ENCODE measurements at regions not wholly inside any gene's neighbourhood (a gene's known extent, or its start where the extent isn't known, plus 50 kb on each side); places are given as distances from the start of the nearest gene placed in this dataset.

GRCh38 chr7:125833839-125834238, 904.2 kb upstream of the POT1 start:
- DNase-seq, result no peak

GRCh38 chr7:125830743-125831142, 901.1 kb upstream of the POT1 start:
- no peak for DNase-seq

GRCh38 chr7:125828153-125828700, 898.6 kb upstream of the POT1 start:
- DNase-seq, result no peak

DNA sequence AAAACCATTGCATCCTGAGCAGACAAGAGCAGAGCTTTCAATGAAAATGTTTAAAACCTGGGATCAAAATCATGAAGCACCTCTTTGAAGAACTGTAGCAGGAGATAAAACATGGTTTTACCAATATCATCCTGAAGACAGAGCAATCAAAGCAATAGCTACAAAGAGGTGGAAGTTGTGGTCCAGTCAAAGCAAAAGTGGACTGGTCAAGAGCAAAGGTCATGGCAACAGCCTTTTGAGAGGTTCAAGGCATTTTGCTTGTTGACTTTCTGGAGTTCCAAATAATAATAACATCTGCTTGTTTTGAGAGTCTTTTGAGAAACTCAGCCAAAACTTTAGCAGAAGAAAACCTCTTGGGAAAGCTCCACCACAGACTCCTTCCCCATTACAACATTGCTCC, 893.9 kb upstream of the POT1 start:
- DNase-seq, result no peak

GRCh38 chr7:125820495-125820894, 890.9 kb upstream of the POT1 start:
- no peak for DNase-seq

DNA sequence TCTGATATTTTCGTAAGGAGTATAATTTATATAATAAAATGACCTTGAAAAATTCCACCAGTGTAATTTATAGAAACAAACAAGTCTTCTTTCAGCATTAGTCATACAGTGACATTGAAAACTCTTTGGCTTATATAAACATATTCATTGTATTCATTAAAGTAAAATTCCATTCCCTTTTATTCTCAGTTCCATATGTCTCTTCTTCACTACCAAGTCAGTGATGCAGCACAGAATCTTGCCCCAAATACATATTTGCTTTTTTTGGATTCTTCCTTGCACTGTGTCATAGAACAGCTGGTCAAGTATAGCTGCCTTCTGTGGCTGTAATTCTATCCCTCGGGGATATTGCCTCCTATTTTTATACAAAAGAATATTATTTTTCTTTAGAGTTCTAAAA, 884.5 kb upstream of the POT1 start:
- peak; percentile 13 for DNase-seq

DNA sequence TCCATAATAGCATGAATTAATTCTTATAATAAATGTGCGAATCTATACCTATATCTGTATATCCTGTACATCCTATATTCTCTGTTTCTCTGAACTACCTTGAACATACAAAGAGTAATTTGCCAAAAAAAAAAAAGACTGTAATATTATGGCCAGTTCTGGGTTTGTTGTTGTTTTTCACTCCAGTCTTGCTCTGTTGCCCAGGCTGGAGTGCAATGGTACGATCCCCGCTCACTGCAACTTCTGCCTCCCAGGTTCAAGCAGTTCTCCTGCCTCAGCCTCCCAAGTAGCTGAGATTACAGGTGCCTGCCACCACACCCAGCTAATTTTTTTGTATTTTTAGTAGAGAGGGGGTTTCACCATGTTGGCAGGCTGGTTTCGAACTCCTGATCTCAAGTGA, 876.9 kb upstream of the POT1 start:
- DNase-seq, result peak; percentile 0

DNA sequence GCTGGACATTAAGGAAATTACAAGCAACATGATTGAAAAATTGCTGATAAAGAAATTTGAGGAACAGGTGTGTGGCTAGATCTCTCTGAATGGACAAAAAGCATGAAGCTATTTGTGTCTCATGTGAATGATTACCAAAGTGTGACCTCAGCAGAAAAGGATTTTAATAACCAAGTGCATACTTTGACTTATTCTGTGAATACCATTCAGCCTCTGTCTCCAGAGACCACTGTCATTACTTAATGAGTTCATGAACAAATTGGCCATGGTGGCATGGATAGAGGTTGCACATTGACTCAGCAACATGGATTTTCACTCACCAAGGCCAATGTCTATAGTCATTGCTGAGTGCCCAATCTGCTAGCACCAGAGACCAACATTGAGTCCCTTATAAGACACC, 874.6 kb upstream of the POT1 start:
- DNase-seq, result no peak

- no peak for DNase-seq
Measured at GRCh38 chr7:125780153-125780552, 850.5 kb upstream of the POT1 start.

DNA sequence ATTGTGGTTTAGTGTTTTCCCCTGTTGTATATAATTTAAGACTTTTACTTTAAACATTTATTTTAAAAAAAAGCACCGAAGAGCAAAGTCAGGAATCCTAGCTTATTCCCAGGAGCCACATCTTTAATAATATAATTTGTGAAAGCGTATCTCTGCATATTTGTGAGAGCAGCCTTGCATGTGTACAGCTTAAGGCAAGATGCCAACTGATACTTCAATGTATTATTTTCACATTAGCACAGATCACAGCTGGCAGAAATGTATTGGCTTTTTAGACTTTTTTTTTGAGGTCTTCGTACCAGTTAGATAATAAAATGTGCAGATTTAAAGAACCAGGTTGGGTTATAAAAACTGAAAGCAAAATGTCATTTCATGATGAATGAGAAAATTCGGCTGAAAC, 845.7 kb upstream of the POT1 start:
- no peak for DNase-seq

GRCh38 chr7:125773113-125773785, 843.6 kb upstream of the POT1 start:
- no peak for DNase-seq

- no peak for DNase-seq
Measured at GRCh38 chr7:125747966-125748365, 818.3 kb upstream of the POT1 start.

GRCh38 chr7:125746510-125746909, 816.9 kb upstream of the POT1 start:
- no peak for DNase-seq

DNA sequence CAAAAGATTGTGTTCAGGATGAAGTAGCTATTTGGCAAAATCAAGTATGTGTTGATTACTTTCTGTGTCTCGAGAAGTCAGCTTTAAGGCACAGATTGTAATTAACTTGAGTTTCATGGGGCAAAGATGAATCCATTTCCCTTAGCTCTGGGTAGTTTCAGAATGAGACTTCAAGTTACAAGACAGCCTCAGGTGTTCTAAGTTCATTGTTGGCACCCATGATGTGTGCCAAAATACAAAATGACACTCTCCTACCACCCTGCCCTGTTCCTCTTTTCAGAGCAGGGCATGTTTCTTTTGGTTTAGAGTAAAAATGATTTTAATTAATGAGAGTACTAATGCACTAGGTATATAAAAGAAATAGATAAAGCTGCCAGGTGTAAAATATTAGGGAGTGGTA, 797.6 kb upstream of the POT1 start:
- DNase-seq, result no peak

GRCh38 chr7:125695626-125696025, 766.0 kb upstream of the POT1 start:
- no peak for DNase-seq

- no peak for DNase-seq
Measured at GRCh38 chr7:125683156-125683555, 753.5 kb upstream of the POT1 start.

DNA sequence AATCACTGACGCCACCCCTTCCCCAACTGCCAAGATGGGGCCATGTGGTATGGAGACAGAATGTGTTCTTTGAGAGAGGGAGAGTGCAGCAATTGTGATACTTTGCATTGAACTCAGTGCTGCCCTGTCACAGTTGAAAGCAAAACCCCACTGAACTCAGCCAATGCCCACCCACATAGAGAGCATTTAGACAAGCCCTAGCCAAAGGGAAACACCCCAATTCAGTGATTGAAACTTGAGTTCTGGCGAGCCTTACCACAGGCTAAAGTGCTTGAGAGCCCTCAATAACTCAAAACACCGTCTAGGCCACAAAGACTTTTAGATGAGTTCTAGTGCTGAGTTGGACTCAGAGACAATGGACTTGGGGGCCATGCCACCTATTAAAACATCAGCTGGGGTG, 751.9 kb upstream of the POT1 start:
- DNase-seq, result no peak

- DNase-seq, result no peak
Measured at GRCh38 chr7:125678771-125679170, 749.1 kb upstream of the POT1 start.

DNA sequence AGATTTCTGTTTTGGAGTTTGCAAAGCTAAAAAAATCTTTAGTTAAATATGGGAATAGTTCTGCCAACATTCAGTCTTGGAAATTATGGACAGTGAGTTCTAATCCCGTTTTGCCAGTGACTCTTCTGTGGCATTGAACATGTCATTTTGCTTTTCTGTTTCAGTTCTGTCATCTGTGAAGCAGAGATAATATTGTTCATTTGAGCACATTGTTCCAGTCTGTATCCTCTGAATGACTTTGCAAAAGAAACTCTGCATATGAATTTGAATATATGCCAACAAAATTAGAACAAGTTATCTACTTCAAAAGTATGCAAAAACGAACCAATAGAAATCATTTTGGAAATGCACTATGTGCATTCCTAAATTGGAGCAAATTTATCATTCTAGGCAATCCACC, 746.0 kb upstream of the POT1 start:
- DNase-seq, result no peak

DNA sequence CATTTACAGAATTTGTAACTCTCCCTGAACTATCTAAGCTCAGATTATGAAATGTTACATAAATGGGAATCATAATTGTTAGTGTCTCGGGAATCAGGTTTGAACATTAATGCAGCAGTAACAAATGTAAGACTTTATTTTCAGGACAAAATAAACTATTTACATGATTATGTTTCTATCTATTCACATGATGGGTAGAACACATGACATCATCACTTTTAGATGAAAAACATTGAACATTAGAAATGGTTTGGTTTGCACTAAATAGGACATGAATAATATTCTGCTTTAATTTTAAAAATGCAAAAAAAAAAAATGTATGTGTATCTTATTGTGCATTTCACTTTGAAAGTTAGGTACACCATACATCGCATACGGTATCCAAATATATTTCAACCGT, 745.5 kb upstream of the POT1 start:
- DNase-seq, result no peak

DNA sequence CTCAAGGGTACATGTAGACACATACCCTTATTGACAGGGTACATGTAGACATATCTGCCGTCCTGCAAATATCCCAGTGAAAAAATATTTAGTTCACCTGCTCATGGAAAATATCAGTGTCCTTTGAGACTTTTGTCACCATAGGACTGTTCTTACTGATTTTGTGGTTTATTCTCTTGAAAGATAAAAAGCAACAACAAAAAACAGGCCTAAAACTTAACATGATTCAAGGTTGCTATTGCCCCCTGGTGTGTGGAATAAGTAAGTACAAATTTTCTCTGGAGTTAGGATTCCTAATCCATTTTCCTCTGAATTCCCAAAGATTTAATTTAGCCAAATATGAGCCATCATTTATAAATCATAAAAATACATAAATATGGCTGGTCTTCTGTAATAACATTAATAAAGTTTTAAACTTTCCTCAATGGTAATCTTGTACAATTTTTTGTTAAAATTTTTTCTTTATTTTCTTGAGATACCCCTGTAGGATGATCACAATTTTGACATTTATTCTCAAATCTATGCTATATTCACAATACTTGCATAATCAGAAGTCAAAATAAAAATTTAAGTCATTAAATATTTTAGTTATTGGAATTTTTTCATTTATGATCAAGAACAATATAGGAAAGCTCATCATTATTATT, 741.4 kb upstream of the POT1 start:
- peak; percentile 1 for DNase-seq

DNA sequence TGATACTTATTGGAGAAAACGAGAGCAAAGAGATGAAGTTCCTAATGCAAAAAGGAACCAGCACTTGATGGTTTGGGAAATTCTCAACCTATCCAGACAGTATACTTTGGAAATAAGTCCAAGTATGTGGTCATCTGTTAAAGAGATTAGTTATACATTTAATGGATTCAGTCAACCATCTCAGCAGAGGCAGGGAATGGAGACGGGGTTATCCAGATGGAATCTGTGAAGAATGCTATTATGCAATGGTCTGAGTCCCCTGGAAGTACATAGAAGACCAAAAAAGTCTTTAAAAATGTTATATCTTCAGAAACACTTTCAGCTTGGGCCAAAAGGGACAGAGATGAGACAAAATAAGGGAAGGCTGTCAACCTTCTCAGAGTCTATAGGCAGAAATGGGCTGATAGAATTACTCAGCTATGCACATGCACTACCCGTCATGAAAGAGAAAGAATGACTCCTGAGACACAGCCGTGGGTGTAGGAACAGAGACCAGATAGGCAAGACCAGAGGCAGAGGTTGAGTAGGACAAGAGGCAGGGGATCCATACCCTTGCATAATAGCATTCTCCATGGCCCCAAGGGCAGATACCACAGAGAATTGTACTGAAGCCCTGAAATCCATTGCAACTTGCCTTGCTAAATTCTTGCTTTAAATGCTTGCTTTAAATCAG, 738.8 kb upstream of the POT1 start:
- DNase-seq, result no peak

DNA sequence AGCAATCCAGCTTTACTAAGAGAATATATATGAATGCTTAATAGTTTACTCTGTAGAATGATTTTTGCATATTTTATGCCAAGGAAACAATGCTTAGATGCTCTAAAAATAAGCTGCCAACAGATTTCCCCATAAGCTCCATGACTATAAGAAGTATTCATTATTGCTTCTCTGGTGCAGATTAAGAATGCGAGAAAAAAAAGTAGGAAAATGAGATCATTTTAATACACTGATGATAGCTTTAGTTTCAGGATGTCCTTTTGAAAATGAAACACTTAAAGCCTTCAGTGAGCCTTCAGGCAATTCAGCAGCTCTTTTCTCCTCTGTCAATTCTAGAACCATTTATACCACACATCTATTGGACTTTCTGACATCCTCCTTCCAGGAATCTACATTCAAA, 735.0 kb upstream of the POT1 start:
- no peak for DNase-seq

GRCh38 chr7:125663961-125664360, 734.3 kb upstream of the POT1 start:
- no peak for DNase-seq
